Gastroesophageal sphincter (tissue), 4 donors: ENCODE measurements at regions not wholly inside any gene's neighbourhood (a gene's known extent, or its start where the extent isn't known, plus 50 kb on each side); places are given as distances from the start of the nearest gene placed in this dataset.

Experiments used
- ATAC-seq: fragments of 150-250 bp; one replicate; pipeline ENCODE4 v1.9.1; 2016; ENCODE audit warnings: mild to moderate bottlenecking, moderate library complexity
- H3K27ac ChIP-seq, 4 donors: fragments of 200-600 bp; sonication (generic) in 3 of 4; 1 replicate in 3 of 4; 2 replicates in 1 of 4; pipeline ENCODE4 v1.5.1; 2016 to 2019
- H3K27me3 ChIP-seq: fragments of 200-600 bp; sonication (generic); one replicate; pipeline ENCODE4 v1.5.1; 2019
- H3K36me3 ChIP-seq, 2 donors: fragments of 200-600 bp; sonication (generic); one replicate each; pipeline ENCODE4 v1.5.1; 2019; ENCODE audit warnings: control low read depth in 1 of 2
- H3K4me1 ChIP-seq, 3 donors: fragments of 200-600 bp; sonication (generic); 1 replicate in 2 of 3; 2 replicates in 1 of 3; pipeline ENCODE4 v1.5.1; 2016 to 2019; ENCODE audit warnings: control low read depth in 2 of 3
- H3K4me3 ChIP-seq, 2 donors: fragments of 200-600 bp; sonication (generic); one replicate each; pipeline ENCODE4 v1.5.1; 2019; ENCODE audit warnings: mild to moderate bottlenecking in 1 of 2, moderate library complexity in 1 of 2
- H3K9me3 ChIP-seq, 3 donors: fragments of 200-600 bp; sonication (generic); one replicate each; pipeline ENCODE4 v1.5.1; 2017 to 2019; ENCODE audit warnings: control low read depth in 2 of 3
- CTCF ChIP-seq, 4 experiments: fragments of 200-600 bp in 2 of 4; fragments of 450-650 bp in 2 of 4; sonication (generic) in 1 of 4; IDR thresholded peaks; one replicate each; pipeline ENCODE4 v1.5.1; 2017 to 2019; ENCODE audit warnings: antibody characterized with exemption in 4 of 4, mild to moderate bottlenecking in 2 of 4, moderate library complexity in 2 of 4
- EP300 ChIP-seq: sonication (generic); formaldehyde crosslinking; IDR thresholded peaks from one replicate; pipeline ENCODE4 v1.6.1; 2017; ENCODE audit warnings: antibody characterized with exemption, mild to moderate bottlenecking
- POLR2A ChIP-seq, 2 donors: fragments of 450-650 bp; IDR thresholded peaks; one replicate each; pipeline ENCODE4 v1.6.1; 2017; ENCODE audit warnings: antibody characterized with exemption in 2 of 2, mild to moderate bottlenecking in 2 of 2, moderate library complexity in 1 of 2
- POLR2AphosphoS5 ChIP-seq: sonication (generic); formaldehyde crosslinking; IDR thresholded peaks from one replicate; pipeline ENCODE4 v1.6.1; 2017; ENCODE audit warnings: antibody characterized with exemption
- WGBS, 2 donors: methylation state at CpG; one replicate each; pipeline ENCODE4 v1.1.5; 2018; ENCODE audit warnings: low coverage in 1 of 2; 5-methylcytosine and 5-hydroxymethylcytosine counted together

- no peak for TF ChIP-seq POLR2A (IDR thresholded peaks at IDR 0.05)
- no peak for TF ChIP-seq CTCF (IDR thresholded peaks at IDR 0.05)
- TF ChIP-seq EP300: no peak
- ATAC-seq: no peak
- no peaks in the 10 kb centered on the region for H3K36me3 ChIP-seq
- H3K9me3 ChIP-seq: no peaks in the 10 kb centered on the region
- 44 to 55% methylated on average over 3 of the region's 3 CpGs for WGBS, 2 donors
- no peak overlapping the region for H3K27ac ChIP-seq
- peaks cover 0 to 22% (median 0%) of the 10 kb centered on the region in 3 donors for H3K4me1 ChIP-seq
- no peak overlapping the region for H3K4me3 ChIP-seq
- H3K27me3 ChIP-seq: no peaks in the 10 kb centered on the region
Measured at GRCh38 chr6:118401325-118401975, 146.6 kb upstream of the PLN start.

- Histone ChIP-seq H3K9me3 (no peaks in the 10 kb centered on the region), H3K27ac (no peak overlapping the region), H3K27me3 (no peaks in the 10 kb centered on the region), H3K4me3 (no peak overlapping the region), H3K4me1 (peaks cover 0 to 17% (median 0%) of the 10 kb centered on the region in 3 donors), H3K36me3 (no peaks in the 10 kb centered on the region)
- TF ChIP-seq POLR2A (IDR thresholded peaks at IDR 0.05): no peak
- TF ChIP-seq POLR2AphosphoS5: no peak
- no peak for TF ChIP-seq EP300
- TF ChIP-seq CTCF (IDR thresholded peaks at IDR 0.05): no peak
- no peak for ATAC-seq
- WGBS, 2 donors: 81% methylated on average over 3 of the region's 3 CpGs
Measured at GRCh38 chr6:118403036-118403435, 145.1 kb upstream of the PLN start.

- TF ChIP-seq CTCF (IDR thresholded peaks at IDR 0.05) (no peak), EP300 (no peak), POLR2AphosphoS5 (no peak), POLR2A (IDR thresholded peaks at IDR 0.05) (no peak)
- no peak overlapping the region for H3K4me3 ChIP-seq
- no peak for ATAC-seq
- H3K36me3 ChIP-seq: no peaks in the 10 kb centered on the region
- 90% methylated on average over 2 of the region's 5 CpGs; no CpG with 5 or more reads in 1 of the 2 donors for WGBS, 2 donors
- H3K27me3 ChIP-seq: no peaks in the 10 kb centered on the region
- H3K27ac ChIP-seq: no peak overlapping the region
- H3K4me1 ChIP-seq: no peaks in the 10 kb centered on the region
- H3K9me3 ChIP-seq: no peaks in the 10 kb centered on the region
Measured at GRCh38 chr6:118408863-118409262, 139.2 kb upstream of the PLN start.

- Histone ChIP-seq H3K9me3 (no peaks in the 10 kb centered on the region), H3K4me1 (no peaks in the 10 kb centered on the region), H3K4me3 (no peak overlapping the region), H3K27ac (no peak overlapping the region), H3K36me3 (no peaks in the 10 kb centered on the region), H3K27me3 (no peaks in the 10 kb centered on the region)
- TF ChIP-seq POLR2A (IDR thresholded peaks at IDR 0.05) (no peak), POLR2AphosphoS5 (no peak), CTCF (IDR thresholded peaks at IDR 0.05) (no peak), EP300 (no peak)
- no peak for ATAC-seq
- WGBS, 2 donors: 70 to 86% methylated on average over 2 of the region's 2 CpGs
Measured at GRCh38 chr6:118410001-118410400, 138.1 kb upstream of the PLN start.
